Heart left ventricle (tissue), 16 donors: ENCODE measurements at regions not wholly inside any gene's neighbourhood (a gene's known extent, or its start where the extent isn't known, plus 50 kb on each side); places are given as distances from the start of the nearest gene placed in this dataset.

Experiments used
- ATAC-seq, 4 donors: fragments of 200-7000 bp; cut with Tn5 transposase; one replicate each; pipeline ENCODE4 v1.9.1; 2020 to 2022; ENCODE audit warnings: moderate library complexity in 4 of 4, mild to moderate bottlenecking in 3 of 4, moderate number of reproducible peaks in 1 of 4
- DNase-seq, 5 donors: peaks; one replicate each; pipeline ENCODE4 v3.0.0-alpha.2; 2020
- H3K27ac ChIP-seq, 12 donors: fragments of 200-600 bp; sonication (generic) in 4 of 12; one replicate each; pipeline versions ENCODE4 v1.5.0 to v1.8.0; 2016 to 2022; ENCODE audit warnings: mild to moderate bottlenecking in 2 of 12
- H3K27me3 ChIP-seq, 9 donors: fragments of 200-600 bp; sonication (generic) in 2 of 9; one replicate each; pipeline versions ENCODE4 v1.5.1 to v1.8.0; 2016 to 2022; ENCODE audit warnings: mild to moderate bottlenecking in 3 of 9
- H3K36me3 ChIP-seq, 9 donors: fragments of 200-600 bp; sonication (generic) in 2 of 9; one replicate each; pipeline versions ENCODE4 v1.5.0 to v1.8.0; 2018 to 2022; ENCODE audit warnings: mild to moderate bottlenecking in 2 of 9
- H3K4me1 ChIP-seq, 12 donors: fragments of 200-600 bp; sonication (generic) in 4 of 12; one replicate each; pipeline versions ENCODE4 v1.5.0 to v1.8.0; 2016 to 2022; ENCODE audit warnings: mild to moderate bottlenecking in 3 of 12
- H3K4me3 ChIP-seq, 12 donors: fragments of 200-600 bp; sonication (generic) in 4 of 12; one replicate each; pipeline versions ENCODE4 v1.5.0 to v1.8.0; 2017 to 2022; ENCODE audit warnings: mild to moderate bottlenecking in 9 of 12, moderate library complexity in 4 of 12
- H3K9me3 ChIP-seq, 12 donors: fragments of 200-600 bp; sonication (generic) in 4 of 12; one replicate each; pipeline versions ENCODE4 v1.5.0 to v1.8.0; 2016 to 2022; ENCODE audit warnings: mild to moderate bottlenecking in 1 of 12
- POLR2A ChIP-seq, 2 donors: fragments of 450-650 bp; IDR thresholded peaks; one replicate each; pipeline ENCODE4 v1.6.1; 2017; ENCODE audit warnings: antibody characterized with exemption in 2 of 2, mild to moderate bottlenecking in 2 of 2, moderate library complexity in 2 of 2
- WGBS, 4 donors: extraction: QIAGEN DNeasy Blood & Tissue Kit in 2 of 4; methylation state at CpG; one replicate each; pipeline versions ENCODE4 v1.1.5 to v1.1.7; 2013 to 2018; 5-methylcytosine and 5-hydroxymethylcytosine counted together
- intact Hi-C, 10 donors: fragments of 100-400 bp; cut with DNase I; formaldehyde crosslinking; loops; one replicate each; pipeline versions ENCODE4 v1.11.1 to v1.14.2; 2022
- TF ChIP-seq, protein P1 (sequence below), 12 donors: fragments of 200-600 bp; sonication (generic) in 4 of 12; IDR thresholded peaks; one replicate each; pipeline versions ENCODE4 v1.5.0 to v1.8.0; 2018 to 2022; ENCODE audit warnings: antibody characterized with exemption in 12 of 12, mild to moderate bottlenecking in 5 of 12
- donor health status: ischemic (EF 13 %, LVEDD 7.1; RV severe dilation, severe dysfunction).
- donor health status: healthy with polysubstance abuse.
- donor health status: DM: no; HTN: yes; CAD: no.
- donor health status: DM: no; HTN: no; CAD: no.
- donor health status: ischemic (EF 25% LVEDD 6.9; RV normal size, moderate dysfunction).
- donor health status: ischemic (EF 25% LVEDD 5.7; RV mildly dilated, moderate dysfunction).
- donor health status: healthy.
- donor health status: DM: yes; HTN: yes; CAD: no.
- donor health status: ischemic (EF 35%, LVEDD 5.7; RV mildly dilated, moderate dysfunction).
- donor health status: nonischemic (EF 11% LVEDD 7.7; RV severe dilation, severe dysfunction).
- donor health status: DM: yes; HTN: yes; CAD: no.
- donor health status: PGD.
- donor health status: ischemic (EF 29% LVEDD 5.4; RV normal size, mild dysfunction).
- donor health status: nonischemic (EF 23%, LVEDD 6.1; RV moderate dilation, normal function).

DNA sequence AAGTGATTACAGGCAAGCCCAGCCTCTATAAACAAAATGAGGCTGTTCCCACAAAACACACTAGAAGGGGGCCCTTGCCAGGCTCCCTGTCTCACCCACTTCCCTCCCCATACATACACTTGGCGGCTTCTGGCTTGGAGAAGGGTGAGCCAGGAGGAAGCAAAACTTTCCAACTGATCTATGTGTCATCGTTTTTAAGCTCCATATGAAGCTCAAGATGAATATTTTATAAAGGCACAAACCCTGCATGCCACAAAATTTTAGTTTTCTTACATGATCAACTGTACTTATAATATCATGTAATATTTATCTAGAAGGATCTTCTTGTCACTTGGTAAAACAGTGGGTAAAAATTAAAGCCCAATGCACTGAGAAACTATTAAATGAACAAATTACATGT, 80.8 kb upstream of the TJP1 start:
- no peak for TF ChIP-seq POLR2A (IDR thresholded peaks at IDR 0.05)
- TF ChIP-seq, protein P1, sequence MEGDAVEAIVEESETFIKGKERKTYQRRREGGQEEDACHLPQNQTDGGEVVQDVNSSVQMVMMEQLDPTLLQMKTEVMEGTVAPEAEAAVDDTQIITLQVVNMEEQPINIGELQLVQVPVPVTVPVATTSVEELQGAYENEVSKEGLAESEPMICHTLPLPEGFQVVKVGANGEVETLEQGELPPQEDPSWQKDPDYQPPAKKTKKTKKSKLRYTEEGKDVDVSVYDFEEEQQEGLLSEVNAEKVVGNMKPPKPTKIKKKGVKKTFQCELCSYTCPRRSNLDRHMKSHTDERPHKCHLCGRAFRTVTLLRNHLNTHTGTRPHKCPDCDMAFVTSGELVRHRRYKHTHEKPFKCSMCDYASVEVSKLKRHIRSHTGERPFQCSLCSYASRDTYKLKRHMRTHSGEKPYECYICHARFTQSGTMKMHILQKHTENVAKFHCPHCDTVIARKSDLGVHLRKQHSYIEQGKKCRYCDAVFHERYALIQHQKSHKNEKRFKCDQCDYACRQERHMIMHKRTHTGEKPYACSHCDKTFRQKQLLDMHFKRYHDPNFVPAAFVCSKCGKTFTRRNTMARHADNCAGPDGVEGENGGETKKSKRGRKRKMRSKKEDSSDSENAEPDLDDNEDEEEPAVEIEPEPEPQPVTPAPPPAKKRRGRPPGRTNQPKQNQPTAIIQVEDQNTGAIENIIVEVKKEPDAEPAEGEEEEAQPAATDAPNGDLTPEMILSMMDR (IDR thresholded peaks at IDR 0.05): no peak
- 81 to 88% (median 87%) methylated on average over 2 of the region's 2 CpGs for WGBS, 4 donors
- Histone ChIP-seq H3K4me3 (no peak overlapping the region), H3K36me3 (no peaks in the 10 kb centered on the region), H3K9me3 (no peaks in the 10 kb centered on the region), H3K27me3 (no peaks in the 10 kb centered on the region), H3K27ac (no peak overlapping the region), H3K4me1 (peaks cover 0 to 10% (median 0%) of the 10 kb centered on the region in 12 donors)
- no peak for DNase-seq
- ATAC-seq: no peak
- intact Hi-C loops: no loop called here

DNA sequence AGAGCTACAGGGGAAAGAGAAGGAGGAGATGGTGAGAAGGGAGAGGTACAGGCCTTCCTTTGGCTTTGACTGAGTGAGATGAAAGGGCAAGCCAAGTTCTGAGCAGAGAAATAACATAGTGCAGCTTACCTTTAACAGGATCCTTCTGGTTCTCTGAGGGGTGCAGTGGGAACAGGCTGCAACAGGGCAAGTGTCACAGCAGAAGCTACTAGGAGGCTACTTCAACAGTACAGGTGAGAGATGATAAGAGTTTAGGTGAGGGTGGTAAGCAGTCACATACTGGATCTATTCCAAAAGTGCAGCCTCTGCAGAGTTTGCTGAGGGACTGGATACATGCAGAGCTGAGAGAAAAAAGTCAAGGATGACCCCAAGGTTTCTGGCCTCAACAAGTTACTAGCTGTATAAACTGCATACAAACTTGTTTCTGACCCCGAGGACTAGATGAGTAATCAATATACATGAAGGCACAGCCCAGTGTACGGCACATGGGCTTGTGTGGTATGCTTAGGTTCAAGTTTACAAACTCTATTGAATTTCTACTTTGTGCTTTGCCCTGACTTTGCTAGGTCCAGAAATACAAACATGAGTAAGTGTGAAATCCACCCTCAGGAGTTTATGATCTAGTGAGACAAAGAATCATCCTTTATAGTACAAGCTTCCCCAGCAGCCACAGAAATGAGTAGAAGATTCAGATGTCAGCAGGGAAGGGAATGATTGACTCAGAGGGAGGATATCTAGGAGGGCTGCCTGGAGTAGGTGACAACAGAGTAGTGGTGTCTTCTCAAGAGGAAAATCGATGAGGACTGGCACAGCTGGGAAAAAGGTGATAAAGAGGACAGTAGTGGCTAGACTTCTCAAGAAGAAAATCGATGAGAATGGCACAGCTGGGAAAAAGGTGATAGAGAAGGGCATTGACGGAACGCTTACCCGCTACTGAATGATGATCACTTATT, 78.2 kb upstream of the TJP1 start:
- Histone ChIP-seq H3K4me1 (peaks cover 0 to 10% (median 0%) of the 10 kb centered on the region in 12 donors), H3K4me3 (no peak overlapping the region), H3K36me3 (no peaks in the 10 kb centered on the region), H3K27ac (no peak overlapping the region), H3K9me3 (peaks cover 0 to 12% (median 0%) of the 10 kb centered on the region in 12 donors), H3K27me3 (no peaks in the 10 kb centered on the region)
- intact Hi-C loops: no loop called here
- ATAC-seq (no peak), DNase-seq (no peak)
- WGBS, 4 donors: 88 to 91% (median 90%) methylated on average over 7 of the region's 7 CpGs
- TF ChIP-seq POLR2A (IDR thresholded peaks at IDR 0.05): no peak
- TF ChIP-seq, protein P1 (IDR thresholded peaks at IDR 0.05): no peak

DNA sequence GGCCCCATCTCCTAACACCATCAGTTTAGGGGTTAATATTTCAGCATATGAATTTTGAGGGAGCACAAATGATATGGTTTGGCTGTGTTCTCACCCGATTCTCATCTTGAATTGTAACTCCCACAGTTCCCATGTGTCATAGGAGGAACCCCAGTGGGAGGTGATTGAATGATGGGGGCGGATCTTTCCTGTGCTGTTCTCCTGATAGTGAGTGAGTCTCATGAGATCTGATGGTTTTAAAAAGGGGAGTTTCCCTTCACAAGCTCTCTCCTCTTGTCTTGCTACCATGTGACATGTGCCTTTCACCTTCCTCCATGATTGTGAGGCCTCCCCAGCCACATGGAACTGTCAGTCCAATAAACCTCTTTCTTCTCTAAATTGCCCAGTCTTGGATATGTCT, 73.8 kb upstream of the TJP1 start:
- 59 to 76% (median 74%) methylated on average over 2 of the region's 2 CpGs for WGBS, 4 donors

DNA sequence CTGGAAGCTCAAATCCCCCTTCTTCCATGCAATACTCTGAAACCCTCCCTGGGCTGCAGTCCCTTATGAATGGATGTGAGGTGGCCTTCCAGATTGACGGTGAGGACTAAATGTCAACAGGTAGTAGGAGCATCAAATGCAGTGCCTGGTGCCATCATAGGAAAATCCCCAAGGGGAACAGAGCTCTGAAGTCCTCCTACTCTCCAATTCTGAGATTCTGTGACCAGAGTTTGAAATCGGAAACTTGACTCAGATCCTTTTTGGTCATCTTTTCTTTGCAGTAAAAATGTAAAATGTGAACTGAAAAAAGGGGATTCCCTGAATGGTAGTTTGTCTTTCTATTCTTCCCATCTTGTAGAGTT, 68.8 kb upstream of the TJP1 start:
- intact Hi-C loops: no loop called here
- ATAC-seq (no peak), DNase-seq (no peak)
- Histone ChIP-seq H3K4me1 (peaks cover 0 to 30% (median 14%) of the 10 kb centered on the region in 12 donors), H3K27me3 (no peaks in the 10 kb centered on the region), H3K36me3 (no peaks in the 10 kb centered on the region), H3K27ac (no peak overlapping the region), H3K9me3 (peaks cover 0 to 5% (median 0%) of the 10 kb centered on the region in 12 donors), H3K4me3 (no peak overlapping the region)
- WGBS, 4 donors: 80 to 86% (median 83%) methylated on average over 2 of the region's 2 CpGs
- no peak for TF ChIP-seq POLR2A (IDR thresholded peaks at IDR 0.05)
- TF ChIP-seq, protein P1 (IDR thresholded peaks at IDR 0.05): no peak

More for the DNA sequence above, 73.8 kb upstream of the TJP1 start:
- DNase-seq (no peak), ATAC-seq (no peak)
- Histone ChIP-seq H3K27me3 (no peaks in the 10 kb centered on the region), H3K27ac (no peak overlapping the region), H3K36me3 (no peaks in the 10 kb centered on the region), H3K4me3 (no peak overlapping the region), H3K9me3 (peaks cover 0 to 15% (median 0%) of the 10 kb centered on the region in 12 donors), H3K4me1 (no peaks in the 10 kb centered on the region)
- intact Hi-C loops: no loop called here
- TF ChIP-seq POLR2A (IDR thresholded peaks at IDR 0.05): no peak
- TF ChIP-seq, protein P1 (IDR thresholded peaks at IDR 0.05): no peak
